ENCODE measurements at regions not wholly inside any gene's neighbourhood (a gene's known extent, or its start where the extent isn't known, plus 50 kb on each side); places are given as distances from the start of the nearest gene placed in this dataset.

DNA sequence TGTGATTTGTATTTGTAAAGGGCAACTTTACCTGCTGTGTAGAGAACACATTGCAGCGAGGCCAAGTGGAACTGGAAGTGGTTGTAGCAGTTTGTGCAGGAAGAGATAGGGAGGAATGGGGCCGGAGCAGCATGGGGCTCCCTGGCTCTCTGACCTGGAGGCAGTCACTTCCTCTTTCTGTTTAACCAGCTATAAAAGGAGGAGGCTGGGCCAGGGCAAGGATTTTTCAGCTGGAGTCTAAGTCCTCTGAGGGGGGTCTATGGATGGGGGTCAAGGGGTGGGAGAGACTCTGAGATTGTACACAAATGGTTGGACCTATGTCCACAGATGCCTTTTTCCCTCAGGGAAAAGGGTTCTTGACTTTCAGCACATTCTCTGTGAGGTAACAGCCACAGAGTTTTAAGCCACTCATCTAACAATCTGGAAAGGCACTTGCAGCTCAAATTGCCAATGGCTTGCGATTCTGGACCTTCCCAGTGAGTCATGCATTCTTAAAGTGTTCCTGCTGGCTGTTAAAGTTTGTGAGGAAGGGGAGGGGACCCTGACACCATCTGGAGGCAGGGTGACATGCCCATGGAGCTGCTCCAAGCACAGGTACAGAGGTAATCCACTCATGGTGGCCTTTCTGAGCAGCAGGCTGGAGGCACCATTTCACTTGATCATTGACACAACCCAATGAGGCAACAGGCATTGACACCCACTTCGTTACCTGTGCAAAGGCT, 347.0 kb downstream of the CYRIA start:
- 28 to 39% methylated on average over 4 of the region's 4 CpGs for WGBS, 2 donors

DNA sequence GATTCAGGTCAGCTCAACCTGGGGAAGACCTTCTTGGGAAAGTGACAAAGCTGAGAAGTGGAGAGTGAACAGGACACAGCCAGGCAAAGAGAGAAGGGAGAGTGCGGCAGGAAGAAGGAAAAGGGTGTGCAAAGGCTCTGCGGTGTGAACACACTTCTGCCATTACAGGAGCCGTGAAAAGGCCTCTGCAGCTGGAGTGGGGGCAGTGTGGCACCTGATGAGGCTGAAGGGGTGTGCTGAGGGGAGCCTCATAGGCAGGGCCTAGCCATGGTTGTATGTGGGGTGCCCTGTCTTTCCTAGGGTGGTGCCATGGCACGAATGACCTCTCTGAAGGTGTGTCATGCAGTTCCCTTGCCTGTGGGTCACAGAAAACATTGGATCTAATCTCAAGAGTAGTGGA, 347.6 kb downstream of the CYRIA start:
- no peak for ATAC-seq (ENCODE audit: insufficient read depth, low FRiP score)
- TF ChIP-seq, protein P1, sequence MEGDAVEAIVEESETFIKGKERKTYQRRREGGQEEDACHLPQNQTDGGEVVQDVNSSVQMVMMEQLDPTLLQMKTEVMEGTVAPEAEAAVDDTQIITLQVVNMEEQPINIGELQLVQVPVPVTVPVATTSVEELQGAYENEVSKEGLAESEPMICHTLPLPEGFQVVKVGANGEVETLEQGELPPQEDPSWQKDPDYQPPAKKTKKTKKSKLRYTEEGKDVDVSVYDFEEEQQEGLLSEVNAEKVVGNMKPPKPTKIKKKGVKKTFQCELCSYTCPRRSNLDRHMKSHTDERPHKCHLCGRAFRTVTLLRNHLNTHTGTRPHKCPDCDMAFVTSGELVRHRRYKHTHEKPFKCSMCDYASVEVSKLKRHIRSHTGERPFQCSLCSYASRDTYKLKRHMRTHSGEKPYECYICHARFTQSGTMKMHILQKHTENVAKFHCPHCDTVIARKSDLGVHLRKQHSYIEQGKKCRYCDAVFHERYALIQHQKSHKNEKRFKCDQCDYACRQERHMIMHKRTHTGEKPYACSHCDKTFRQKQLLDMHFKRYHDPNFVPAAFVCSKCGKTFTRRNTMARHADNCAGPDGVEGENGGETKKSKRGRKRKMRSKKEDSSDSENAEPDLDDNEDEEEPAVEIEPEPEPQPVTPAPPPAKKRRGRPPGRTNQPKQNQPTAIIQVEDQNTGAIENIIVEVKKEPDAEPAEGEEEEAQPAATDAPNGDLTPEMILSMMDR (IDR thresholded peaks at IDR 0.05; ENCODE audit: control extremely low read depth, extremely low read depth) = no peak

More for the DNA sequence above, 347.0 kb downstream of the CYRIA start:
- peaks cover 0 to 13% (median 0%) of the 10 kb centered on the region in 5 donors for H3K4me1 ChIP-seq (ENCODE audit: control insufficient read depth in 5 of 5, insufficient read depth in 5 of 5, low read length in 5 of 5)
- no peak overlapping the region for H3K9ac ChIP-seq (ENCODE audit: insufficient read depth in 1 of 2, low read length in 2 of 2)
- H3K4me3 ChIP-seq = no peak overlapping the region
- ATAC-seq (ENCODE audit: insufficient read depth, low FRiP score) (peak; percentile 42), DNase-seq (peak; percentile 31 to 54 (median 35))
- no peaks in the 10 kb centered on the region for H3K27me3 ChIP-seq (ENCODE audit: control insufficient read depth in 3 of 3, insufficient read depth in 3 of 3, low read length in 2 of 3)
- TF ChIP-seq, protein P1 (IDR thresholded peaks at IDR 0.05; ENCODE audit: control extremely low read depth, extremely low read depth) = no peak
- H3K27ac ChIP-seq (ENCODE audit: low read depth in 1 of 2, low read length in 1 of 2) = no peak overlapping the region
- H3K9me3 ChIP-seq (ENCODE audit: control insufficient read depth in 4 of 4, insufficient read depth in 3 of 4, low read length in 3 of 4) = no peaks in the 10 kb centered on the region
- no peaks in the 10 kb centered on the region for H3K36me3 ChIP-seq (ENCODE audit: control insufficient read depth in 4 of 4, insufficient read depth in 4 of 4, low read length in 4 of 4)

DNA sequence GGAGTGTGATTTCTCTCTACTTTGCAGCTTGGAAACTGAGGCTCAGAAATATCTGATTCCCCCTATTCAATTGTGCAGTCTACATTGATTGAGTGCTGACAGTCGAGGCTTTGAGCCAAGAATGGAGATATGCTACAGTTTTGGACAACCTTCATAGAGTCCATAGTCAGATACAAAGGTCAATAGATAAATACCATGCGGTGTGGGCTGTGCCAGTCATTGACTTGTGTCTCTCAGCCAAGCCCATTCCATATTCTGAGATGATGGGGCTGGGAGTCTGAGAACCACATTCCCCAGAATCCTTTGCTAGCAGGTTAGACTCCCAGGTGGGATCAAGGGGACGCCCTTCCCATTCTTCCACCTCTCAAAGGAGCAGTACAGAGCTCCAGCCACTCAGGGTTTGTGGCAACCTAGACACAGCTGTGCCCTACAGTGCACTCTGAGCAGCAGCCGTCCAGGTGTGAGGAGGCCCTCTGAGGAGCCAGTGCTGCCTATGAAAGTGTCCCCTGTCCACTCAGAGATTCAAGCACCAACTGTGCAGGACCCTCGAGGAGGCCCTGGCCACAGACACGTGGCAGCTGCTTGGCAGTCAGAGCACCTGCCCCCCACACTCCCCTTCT, 348.3 kb downstream of the CYRIA start:
- no peak for DNase-seq

More for the DNA sequence above, 347.6 kb downstream of the CYRIA start:
- 50 to 62% methylated on average over 4 of the region's 4 CpGs for WGBS, 2 donors
- Histone ChIP-seq H3K27me3 (ENCODE audit: control insufficient read depth in 3 of 3, insufficient read depth in 3 of 3, low read length in 2 of 3) (no peaks in the 10 kb centered on the region), H3K9me3 (ENCODE audit: control insufficient read depth in 4 of 4, insufficient read depth in 3 of 4, low read length in 3 of 4) (no peaks in the 10 kb centered on the region), H3K4me1 (ENCODE audit: control insufficient read depth in 5 of 5, insufficient read depth in 5 of 5, low read length in 5 of 5) (peaks cover 0 to 13% (median 0%) of the 10 kb centered on the region in 5 donors), H3K36me3 (ENCODE audit: control insufficient read depth in 4 of 4, insufficient read depth in 4 of 4, low read length in 4 of 4) (no peaks in the 10 kb centered on the region), H3K9ac (ENCODE audit: insufficient read depth in 1 of 2, low read length in 2 of 2) (no peak overlapping the region), H3K4me3 (no peak overlapping the region), H3K27ac (ENCODE audit: low read depth in 1 of 2, low read length in 1 of 2) (peak overlapping the region in 1 of 2 donors; percentile 1)
- no peak for DNase-seq

More for the DNA sequence above, 348.3 kb downstream of the CYRIA start:
- Histone ChIP-seq H3K9ac (ENCODE audit: insufficient read depth in 1 of 2, low read length in 2 of 2) (no peak overlapping the region), H3K27me3 (ENCODE audit: control insufficient read depth in 3 of 3, insufficient read depth in 3 of 3, low read length in 2 of 3) (no peaks in the 10 kb centered on the region), H3K4me3 (no peak overlapping the region), H3K9me3 (ENCODE audit: control insufficient read depth in 4 of 4, insufficient read depth in 3 of 4, low read length in 3 of 4) (no peaks in the 10 kb centered on the region), H3K27ac (ENCODE audit: low read depth in 1 of 2, low read length in 1 of 2) (no peak overlapping the region), H3K4me1 (ENCODE audit: control insufficient read depth in 5 of 5, insufficient read depth in 5 of 5, low read length in 5 of 5) (peaks cover 0 to 8% (median 0%) of the 10 kb centered on the region in 5 donors), H3K36me3 (ENCODE audit: control insufficient read depth in 4 of 4, insufficient read depth in 4 of 4, low read length in 4 of 4) (no peaks in the 10 kb centered on the region)
- TF ChIP-seq, protein P1 (IDR thresholded peaks at IDR 0.05; ENCODE audit: control extremely low read depth, extremely low read depth) = no peak
- 68 to 69% methylated on average over 6 of the region's 6 CpGs for WGBS, 2 donors
- no peak for ATAC-seq (ENCODE audit: insufficient read depth, low FRiP score)
